ENCODE measurements at regions not wholly inside any gene's neighbourhood (a gene's known extent, or its start where the extent isn't known, plus 50 kb on each side); places are given as distances from the start of the nearest gene placed in this dataset.

GRCh38 chr18:51401912-51402311 lies 204.4 kb upstream of the MEX3C start:
- DNase-seq: no peak

GRCh38 chr18:51404620-51405019 lies 207.1 kb upstream of the MEX3C start:
- DNase-seq: no peak

- DNase-seq: no peak
Measured at GRCh38 chr18:51405683-51406477, 208.4 kb upstream of the MEX3C start.

- no peak for DNase-seq
Measured at GRCh38 chr18:51417643-51418483, 220.4 kb upstream of the MEX3C start.

- DNase-seq: no peak
Measured at GRCh38 chr18:51425475-51425874, 228.0 kb upstream of the MEX3C start.

- no peak for DNase-seq
Measured at GRCh38 chr18:51425889-51426288, 228.4 kb upstream of the MEX3C start.

GRCh38 chr18:51426996-51427395 lies 229.5 kb upstream of the MEX3C start:
- DNase-seq: no peak

- DNase-seq: no peak
Measured at GRCh38 chr18:51429644-51430043, 232.2 kb upstream of the MEX3C start.

GRCh38 chr18:51430538-51430937 lies 233.1 kb upstream of the MEX3C start:
- DNase-seq: no peak

- no peak for DNase-seq
Measured at GRCh38 chr18:51433296-51433695, 235.8 kb upstream of the MEX3C start.

- no peak for DNase-seq
Measured at GRCh38 chr18:51433881-51434280, 236.4 kb upstream of the MEX3C start.

GRCh38 chr18:51437280-51438271 lies 240.1 kb upstream of the MEX3C start:
- no peak for DNase-seq

- no peak for DNase-seq
Measured at GRCh38 chr18:51438797-51439350, 241.4 kb upstream of the MEX3C start.

GRCh38 chr18:51442012-51442411 lies 244.5 kb upstream of the MEX3C start:
- DNase-seq: no peak

- DNase-seq: no peak
Measured at GRCh38 chr18:51446571-51447210, 249.2 kb upstream of the MEX3C start.

GRCh38 chr18:51447351-51448342 lies 250.2 kb upstream of the MEX3C start:
- no peak for DNase-seq

- no peak for DNase-seq
Measured at GRCh38 chr18:51448949-51449348, 251.5 kb upstream of the MEX3C start.

- no peak for DNase-seq
Measured at GRCh38 chr18:51453594-51453993, 256.1 kb upstream of the MEX3C start.

- DNase-seq: no peak
Measured at GRCh38 chr18:51458861-51459260, 261.4 kb upstream of the MEX3C start.

GRCh38 chr18:51461956-51462355 lies 264.5 kb upstream of the MEX3C start:
- DNase-seq: no peak

Data from stimulated activated CD4-positive, alpha-beta T cell treated with anti-CD3 and anti-CD28 coated beads, Interleukin-4, amount 100 ng/mL, for 4 hours (primary cell).